ENCODE measurements at regions not wholly inside any gene's neighbourhood (a gene's known extent, or its start where the extent isn't known, plus 50 kb on each side); places are given as distances from the start of the nearest gene placed in this dataset.

DNA sequence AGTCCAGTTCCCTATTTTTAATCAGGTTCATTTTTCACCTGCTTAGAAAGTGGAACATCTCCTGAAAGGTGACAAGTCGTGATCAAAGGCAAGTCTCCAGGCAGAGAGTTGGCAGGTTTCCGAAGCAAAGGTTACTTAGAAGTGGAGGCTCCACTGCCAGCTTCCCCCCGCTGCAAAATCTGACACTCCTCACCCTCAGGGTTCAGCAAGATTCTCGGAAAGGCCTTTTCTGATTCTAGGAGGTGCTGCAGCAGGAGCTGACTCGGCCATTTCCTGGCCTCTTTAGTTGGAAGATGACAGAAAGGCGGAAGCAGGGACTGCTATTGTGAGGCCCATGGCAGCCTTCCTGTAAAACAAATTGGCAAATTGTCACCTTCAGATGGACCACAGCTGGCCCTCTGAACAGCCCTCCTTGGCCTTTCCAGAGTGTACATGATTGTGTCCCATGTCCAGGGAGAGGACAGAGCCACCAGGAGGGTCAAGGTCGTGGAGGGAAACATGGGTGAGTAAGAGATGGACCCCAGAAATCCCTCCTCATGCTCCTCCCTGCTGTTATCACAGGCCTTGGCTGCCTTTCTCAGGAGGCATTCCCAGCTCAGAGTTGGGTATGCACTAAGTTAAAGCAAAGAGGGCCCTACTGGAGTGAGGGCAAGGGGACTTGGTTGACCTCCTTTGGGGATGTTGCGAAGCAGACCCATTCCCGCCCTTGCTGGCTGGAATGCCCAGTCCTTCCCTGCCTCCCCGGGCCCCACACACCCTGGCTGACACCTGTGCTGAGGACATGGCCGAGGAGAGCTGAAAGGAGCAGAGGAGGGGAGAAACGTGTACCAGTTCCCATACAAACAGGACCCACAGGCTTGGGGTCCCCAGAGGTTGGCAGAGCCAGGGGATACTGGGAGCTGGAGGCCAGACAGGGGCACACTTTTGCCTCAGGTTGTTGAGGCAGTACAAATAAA lies 115.5 kb upstream of the IRF2BP2 start:
- no peak for DNase-seq

DNA sequence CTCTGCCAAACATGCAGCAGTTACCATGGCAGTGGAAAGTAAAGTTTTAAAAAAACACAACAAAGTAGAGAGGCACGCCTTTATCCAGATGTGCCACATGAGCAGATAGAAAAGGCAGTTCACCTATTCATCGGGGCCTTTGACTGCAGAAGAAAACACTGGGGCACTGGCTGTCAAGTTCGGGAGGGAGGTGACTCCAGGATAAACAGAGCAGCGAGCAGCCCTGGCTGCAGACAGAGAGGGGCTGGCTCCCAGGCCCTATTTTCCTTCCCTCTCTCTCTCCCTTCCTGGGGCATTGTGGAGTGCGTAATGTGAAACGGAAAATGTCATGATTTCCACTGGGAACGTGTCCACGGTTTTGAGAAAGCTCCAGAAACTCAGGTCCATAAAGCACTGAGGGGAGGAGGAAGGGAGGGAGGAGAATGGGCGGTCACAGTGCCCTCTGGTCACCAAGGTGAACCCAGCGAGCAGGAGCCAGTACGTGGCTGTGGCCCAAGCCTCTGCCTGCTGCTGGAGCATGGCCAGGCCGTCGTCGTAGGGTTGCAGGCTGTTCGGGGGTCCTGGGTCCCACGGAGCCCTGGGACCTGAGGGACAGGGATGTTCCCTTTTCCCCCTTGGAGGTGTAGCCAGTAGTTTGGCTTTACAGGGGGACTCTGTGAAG lies 114.7 kb upstream of the IRF2BP2 start:
- no peak for DNase-seq

DNA sequence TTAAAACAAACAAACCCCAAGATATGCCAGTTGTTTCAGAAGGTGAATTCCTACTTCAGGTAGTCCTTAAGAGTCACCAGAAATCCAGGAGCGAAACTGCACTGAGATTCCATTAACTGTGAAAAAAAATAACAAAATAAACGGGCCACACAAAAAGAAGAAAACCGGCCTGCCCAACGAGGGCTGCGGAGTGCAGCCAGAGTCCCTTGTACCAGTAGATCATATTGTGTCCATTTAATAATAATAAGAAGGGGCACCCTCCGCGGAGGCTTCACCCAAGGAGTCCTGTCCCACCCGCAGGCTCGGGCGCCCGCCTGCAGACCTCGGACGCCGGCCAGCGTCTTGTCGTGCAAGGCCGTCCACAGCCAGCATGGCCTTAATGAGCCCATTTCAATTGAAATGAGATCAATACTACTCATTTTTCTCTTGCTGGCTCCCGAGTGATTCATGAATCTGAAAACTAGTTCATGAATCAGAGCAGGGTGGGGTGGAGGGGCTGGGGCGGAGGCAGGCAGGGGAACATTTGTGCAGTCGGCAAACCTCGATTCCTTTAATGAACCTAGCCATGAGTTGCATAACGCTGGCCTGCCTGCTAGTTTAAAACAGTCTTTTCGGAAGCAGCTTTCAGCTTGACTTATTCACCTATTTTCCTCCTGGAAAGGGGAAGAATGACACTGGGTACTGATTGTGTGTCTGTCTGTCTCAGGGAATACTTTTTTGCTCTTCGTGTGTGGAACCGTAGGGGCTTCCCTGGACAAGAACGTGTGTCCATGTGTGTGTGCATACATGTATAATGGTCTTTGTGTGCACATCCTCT lies 113.1 kb upstream of the IRF2BP2 start:
- DNase-seq, result no peak

DNA sequence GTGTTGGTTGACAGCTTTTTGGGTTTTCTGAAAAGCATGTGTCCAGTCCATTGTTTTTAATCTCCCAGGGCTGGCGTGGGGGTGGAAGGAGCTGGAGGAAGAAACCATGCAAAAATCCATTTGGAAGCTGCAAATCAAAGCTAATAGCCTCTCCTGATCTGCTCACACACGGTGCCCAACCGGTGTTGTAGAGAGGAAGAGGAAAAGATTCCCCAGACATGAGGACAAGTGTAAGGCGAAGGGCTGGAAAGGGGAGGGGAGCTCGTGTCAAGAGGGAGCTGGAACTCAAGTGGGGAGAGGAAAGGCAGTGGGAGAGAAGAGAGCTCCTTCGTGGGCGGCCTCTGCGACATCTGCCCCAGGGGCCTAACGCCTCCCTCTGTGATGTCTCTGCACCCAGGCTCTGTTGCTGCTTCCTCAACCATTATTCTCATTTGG lies 112.3 kb upstream of the IRF2BP2 start:
- no peak for DNase-seq

DNA sequence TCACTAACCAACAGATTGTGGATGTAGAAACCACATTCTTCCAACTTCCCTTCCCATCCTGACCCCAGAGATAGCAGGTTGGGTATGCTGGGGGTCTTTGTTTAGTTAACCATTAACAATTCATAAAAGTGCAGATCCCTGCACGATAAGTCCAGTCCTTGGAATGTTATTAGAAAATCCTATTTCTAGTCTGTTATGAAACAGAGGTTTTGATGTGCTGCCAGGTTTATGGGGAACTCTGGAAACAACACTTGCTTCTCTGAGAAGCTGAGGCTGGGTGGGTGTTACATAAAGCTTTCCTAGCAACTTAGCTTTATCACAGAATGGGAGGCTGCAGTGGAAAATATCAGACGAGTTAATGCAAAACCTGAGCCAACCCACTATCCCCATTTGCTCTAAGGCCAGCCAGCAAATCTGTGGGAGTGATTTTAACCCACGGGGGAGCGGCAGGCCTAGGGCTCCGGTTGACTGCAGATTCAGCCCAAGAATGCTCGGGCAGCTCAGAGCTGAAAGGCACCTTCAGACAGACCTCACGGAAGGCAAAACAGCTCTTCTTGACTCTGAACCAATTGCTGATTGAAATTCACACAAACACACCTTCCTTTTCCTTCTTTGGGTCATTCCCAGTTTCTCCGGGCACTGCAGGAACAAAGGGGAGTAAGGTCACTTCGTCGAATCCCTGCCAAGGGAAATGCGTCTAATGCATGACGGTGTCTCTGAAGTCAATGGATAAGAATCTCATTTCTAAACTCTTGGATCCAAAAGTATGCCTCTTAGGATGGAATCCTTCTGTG lies 111.7 kb upstream of the IRF2BP2 start:
- DNase-seq, result no peak

DNA sequence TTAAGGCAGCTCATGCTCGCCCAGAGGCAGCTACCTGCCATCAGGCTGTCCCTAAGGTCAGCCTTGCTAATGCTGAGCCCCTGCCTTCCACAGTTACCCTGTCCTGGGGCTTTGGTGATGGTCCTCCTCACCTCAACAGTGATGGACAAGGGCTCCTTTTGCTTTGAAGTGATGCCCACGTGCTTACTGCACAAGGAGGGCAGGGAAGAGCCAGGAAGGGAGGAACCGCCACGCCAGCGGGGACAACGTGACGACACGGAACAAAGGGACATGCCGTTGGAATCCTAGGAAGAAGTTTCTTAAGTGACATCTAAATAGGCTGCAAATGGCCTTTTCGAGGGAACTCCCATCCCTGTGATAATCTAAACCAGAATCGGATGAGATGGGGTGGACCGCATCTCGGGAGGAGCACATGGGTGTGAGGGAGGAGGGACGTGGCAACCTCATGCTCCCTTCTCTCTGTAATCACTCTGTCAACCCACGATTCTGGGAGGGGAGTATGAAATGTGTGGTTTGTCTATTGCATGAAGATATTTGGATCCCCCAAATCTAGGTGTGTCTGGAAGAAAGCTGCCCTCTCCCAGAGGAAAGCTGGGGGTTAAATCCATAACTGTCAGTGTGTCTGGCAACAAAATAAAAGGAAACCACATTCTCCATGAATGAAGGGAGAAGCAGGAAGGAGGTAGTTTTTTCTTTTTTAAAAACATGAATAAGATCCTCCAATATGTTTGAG lies 110.9 kb upstream of the IRF2BP2 start:
- DNase-seq, result no peak

DNA sequence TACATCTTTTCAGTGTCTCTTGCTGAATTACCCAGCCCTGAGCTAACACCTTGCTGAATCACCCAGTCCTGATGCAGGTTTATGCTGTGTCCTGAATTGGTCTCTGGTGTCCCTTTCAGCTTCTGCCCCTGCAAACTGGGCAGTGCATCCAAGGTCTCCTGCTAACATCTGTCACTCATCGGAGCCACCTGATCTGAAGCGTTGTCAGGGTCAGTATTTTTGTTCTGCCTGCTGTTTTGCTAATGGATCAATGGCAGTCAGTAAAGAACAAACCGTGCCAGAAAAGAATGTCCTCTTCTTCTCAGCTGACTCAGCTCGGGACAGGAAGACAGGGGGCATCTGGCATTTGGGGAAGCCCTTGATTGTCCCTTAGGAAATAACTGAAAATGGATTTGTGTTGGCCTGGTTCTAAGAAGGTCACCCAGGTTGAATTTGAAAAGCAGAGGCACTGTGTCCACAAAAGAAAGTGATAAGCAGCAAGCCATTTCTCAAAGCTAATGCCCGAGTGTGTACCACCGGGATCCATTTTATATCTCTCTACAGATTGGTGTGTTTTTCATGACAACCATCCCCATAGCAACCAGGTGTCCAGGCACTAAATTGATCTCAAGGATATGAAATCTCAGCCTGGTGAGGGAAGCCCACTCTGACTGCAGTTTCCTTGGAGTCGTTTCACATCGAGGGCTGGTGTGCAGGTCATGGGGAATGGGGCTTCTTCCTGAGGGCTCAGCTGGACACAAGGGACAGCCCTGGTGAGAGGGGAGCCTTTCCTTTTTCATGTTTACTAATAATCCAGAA lies 109.7 kb upstream of the IRF2BP2 start:
- DNase-seq, result no peak

DNA sequence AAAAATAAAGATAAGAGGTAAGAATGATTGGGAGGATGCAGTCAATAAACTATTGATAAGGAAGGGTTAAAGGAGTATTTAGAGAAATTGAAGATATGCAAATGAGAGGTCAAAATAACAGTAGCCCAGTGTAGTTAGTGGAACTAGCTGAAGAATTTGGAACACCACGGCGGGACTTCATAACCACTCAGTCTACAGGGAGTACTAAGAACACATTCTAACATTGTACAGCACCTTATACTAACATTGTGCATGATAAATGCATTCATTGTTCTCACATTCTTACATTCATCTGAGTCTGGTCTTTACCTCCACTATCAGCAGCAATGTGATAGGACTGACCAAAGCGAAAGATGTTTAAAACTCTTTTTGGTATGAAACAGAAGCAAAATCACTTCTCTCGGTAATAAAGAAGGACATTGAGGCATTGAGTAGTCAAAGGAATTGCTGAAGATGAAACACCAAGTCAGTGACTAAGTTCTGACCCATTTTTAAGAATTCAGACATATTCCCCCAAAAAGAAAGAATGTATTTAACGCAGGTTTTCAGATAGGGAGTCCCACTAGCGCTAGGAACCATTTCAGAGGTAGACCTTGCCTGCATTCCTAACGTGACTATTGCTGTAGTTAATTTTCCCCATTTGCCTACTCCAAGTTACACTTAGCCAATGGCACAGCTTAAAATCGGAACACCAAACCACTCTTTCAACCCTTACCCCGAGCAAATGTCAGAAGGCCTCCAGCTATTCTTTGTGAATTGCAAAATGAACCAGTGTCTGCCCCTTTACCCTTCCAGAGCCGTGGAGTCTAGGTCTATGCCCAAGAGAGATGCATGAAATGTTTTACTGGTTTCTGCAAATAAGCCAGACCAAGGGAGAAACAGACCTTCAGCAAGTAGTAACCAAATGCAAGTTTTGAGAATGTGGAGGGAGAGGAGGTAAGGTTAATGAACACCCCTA lies 108.8 kb upstream of the IRF2BP2 start:
- no peak for DNase-seq

DNA sequence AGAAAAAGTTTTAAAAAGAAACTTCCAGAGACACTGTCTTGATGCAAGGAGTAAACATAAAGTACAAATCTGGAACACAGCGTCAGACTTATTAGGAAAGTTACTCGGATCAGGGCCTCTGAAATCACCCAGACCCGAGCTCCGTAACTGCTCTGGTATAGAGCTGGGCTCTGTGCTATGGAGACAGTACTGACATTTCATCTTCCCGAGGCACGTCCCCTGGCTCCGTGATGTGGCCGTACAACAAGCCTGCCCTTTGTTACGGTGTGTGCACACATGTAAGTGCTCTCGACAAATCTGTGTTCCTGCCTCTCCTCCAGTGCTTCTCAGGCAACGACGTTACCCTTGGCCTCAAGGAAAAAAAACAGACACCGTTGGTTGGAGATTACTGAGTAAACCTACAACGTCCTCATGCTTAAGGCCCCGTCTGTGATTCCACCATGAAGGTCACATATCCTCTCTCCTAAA lies 107.0 kb upstream of the IRF2BP2 start:
- no peak for DNase-seq

DNA sequence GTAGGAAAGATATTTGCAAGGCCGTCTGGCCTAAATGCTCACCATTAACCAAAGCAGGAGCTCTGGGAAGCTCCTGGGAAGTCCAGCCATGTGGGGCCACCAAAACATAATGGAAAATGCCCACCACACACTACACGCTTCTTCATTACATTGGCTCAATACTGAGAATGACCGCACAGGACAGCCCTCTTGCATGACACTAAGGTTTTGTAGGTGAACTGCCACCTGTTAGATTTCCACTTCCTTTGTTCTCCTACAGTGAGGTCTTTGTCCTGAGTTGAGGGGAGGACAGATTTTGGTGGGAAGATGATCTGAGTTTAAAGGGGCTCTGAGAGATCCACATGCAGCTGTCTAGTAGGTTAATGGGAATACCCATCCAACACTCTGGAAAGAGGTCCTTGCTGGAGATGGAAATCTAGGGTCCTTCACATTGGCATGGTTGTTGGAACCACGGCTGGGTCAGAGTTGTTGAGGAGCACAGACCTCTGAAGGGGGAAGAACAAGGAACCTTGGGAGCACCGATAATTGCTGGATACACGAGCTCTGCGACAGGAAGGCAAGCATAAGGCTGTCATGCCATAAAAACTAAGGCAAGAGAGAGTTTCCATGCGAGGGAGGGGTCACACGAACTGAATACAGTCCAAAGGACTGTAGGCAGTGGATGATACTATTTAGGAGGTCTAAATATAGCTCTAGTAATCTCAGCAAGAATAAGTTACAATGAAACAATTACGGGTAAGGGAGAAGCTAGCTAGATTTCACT lies 105.5 kb upstream of the IRF2BP2 start:
- DNase-seq, result no peak

DNA sequence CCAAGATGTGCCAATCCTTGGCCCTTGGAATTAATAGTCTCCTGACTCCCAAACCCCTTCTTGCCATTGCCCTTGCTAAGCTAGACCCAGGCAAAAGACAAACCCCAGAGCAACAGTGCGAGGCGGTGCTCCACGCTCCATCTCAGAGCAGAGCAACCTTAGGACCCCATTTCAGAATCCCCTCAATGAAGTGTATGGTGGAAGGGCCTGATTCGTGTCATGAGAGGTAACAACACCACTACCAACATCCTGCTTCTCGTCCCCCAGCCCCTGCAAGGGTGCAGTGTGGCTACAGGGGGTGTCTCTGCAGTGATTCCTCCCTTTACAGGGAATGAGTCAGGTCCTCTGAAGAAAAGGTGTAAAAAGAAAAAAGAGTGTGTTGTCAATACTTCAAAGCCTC lies 103.9 kb upstream of the IRF2BP2 start:
- DNase-seq, result no peak

DNA sequence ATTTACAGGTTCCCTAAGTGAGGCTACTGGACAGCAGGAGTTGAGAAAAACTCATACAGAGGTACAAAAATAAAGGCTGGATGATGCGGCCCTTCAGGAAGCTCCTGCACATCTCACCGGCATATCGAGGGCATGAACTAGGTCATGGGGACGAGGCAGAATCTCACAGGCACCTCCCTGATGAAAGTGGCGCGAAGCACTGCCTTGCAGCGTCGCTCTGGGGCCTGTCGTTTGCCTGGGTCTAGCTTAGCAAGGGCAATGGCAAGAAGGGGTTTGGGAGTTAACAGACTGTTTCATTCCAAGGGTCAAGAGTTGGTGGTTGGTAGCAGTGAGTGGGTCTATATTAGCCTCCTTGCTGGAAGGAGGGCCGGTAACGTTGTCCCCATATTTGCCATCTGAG lies 103.5 kb upstream of the IRF2BP2 start:
- no peak for DNase-seq

DNA sequence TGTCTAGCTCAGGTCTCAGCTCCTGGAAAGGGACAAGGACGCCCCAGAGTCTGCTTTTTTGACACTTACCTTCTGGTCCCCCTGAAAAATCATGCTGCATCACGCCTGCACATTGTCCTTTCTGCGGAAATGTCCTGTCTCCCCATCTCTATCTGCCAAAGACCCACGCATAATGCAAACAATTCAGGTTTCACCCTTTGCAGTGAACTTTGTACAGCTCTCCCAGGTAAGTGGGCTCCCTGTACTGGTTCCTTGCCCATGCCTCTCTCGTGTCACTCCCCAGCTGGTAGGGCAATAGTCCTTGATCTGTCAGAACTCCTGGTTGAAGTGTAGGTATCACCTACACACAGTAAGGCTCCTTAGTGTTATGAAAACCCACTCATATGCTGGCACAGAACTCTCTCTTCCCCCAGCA lies 102.9 kb upstream of the IRF2BP2 start:
- DNase-seq, result no peak

DNA sequence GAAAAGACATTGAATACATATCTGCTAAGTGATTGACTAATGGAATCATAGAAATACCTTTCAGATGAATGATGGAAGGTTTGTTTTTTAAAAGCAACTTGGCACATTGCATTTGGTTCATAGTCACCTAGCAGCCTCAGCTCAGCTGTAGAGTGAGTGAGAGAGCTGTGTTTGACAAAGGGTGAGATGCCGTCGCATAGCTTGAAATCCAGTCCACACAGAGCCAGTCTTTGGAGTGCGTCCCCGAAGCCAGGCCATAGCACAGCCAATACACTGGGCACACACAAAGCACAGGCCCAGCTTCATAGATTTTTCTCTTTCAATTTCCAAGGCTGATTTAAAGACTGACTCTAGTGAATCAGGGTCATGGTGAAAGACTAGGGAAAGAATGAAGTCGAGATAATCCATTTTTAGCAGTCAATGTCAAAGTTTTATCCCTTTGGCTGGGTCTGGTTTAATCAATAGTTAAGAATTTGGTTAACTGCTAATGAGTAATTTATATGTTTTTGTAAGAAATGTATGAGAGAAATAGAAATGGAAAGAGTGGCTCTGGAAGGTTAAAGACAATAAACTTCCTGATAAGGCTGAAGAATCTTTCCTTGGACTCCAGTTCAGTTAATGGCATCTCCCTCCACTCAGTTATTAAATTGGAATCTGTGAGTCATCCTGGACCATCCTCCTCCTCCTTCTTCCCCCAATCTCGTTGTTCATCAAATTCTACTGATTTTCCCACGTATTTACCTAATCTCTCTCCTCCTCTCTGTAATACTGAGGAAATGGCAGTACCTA lies 101.2 kb upstream of the IRF2BP2 start:
- no peak for DNase-seq

DNA sequence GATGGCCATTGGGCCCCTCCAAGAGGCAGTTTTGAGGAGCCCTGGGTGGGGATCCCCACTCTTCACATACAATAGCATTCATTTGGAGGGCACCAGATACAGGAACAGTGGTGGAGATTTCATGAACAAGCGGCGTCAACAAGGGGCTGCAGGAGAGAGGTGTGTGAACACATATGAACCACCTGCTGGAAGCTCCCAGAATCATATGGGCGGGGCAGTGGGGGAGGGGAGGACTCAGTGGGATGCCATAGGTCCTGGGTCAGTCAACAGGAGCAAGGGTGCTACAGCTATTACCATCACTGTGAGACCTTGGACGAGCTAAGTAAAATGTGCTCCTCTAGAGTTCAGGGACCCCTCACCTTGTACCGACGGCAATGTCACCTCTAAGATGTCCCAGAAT lies 100.4 kb upstream of the IRF2BP2 start:
- no peak for DNase-seq

DNA sequence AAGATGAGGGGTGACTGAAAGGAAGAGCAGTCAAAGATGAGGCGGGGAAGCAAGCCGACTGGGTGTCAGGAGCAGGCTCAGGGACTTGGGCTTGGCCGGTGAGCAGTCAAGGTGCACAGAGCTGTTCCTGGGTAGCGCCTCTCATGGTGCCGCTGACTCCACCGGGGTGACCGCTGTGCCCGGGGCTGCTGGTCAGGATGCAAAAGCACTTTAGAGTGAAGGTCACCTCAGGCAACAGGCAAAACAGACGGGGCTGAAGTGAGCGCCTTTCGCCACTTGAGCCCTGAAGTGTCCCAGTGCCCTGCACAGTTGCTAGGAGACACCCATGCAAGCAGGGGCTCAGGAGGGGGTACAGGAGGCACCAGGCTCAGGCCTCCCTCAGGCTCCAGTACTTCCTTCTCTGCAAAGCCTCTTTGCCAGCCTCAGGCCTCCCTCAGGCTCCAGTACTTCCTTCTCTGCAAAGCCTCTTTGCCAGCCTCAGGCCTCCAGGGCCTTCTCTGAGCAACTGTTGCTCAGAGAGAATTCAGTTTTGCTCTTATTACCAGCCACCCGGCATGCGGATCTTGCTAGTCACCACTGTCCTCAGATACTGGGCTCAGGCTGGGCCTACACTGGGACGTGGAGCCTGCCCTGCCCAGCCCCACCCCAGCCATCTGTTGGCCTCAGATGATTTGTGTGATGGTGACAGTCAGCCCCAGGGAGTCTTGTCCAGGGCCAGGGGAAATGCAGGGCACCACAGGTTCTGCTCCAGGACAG lies 99.7 kb upstream of the IRF2BP2 start:
- no peak for DNase-seq

DNA sequence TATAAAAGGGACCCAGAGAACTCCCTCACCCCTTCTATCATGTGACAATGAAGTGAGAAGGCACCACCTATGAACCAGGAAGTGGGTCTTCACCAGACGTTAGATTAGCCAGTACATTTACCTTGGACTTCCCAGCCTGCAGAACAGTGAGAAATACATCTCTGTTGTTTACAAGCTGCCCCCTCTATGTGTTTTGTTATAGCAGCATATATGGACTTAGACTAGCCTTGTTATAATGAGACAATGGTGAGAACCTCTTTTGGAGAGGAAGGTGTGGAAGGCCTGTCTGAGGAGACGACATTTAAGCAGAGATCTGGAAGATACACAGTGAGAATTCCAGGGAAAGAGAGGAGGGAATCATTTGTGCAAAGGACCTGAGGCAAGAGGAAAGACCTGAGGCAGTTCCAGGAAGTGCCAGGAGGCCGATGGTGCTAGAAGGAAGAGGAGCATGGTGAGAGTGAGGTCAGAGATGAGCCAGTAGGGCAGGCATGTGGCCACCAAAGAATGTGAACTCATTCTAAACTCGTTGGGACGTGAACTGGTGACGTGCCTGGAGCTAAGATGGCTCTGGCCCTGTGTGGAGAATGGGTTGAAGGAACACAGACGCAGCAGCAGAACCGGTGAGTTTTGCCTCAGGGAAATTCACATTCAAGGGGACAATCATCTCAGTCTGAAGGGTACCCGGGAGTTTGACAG lies 98.9 kb upstream of the IRF2BP2 start:
- no peak for DNase-seq

All from NCI-H1417 treated with DMSO at 0.1 percent for 48 hours (cell line).